Mucosa of descending colon (tissue), 3 donors: ENCODE measurements at regions not wholly inside any gene's neighbourhood (a gene's known extent, or its start where the extent isn't known, plus 50 kb on each side); places are given as distances from the start of the nearest gene placed in this dataset.
A peak's percentile ranks its signal among the peaks of the same experiment; 100 is the strongest.

Experiments
- ATAC-seq: fragments of 200-7000 bp; cut with Tn5 transposase; one replicate; pipeline ENCODE4 v1.9.1; 2020; ENCODE audit warnings: mild to moderate bottlenecking, moderate library complexity
- DNase-seq, 3 donors: peaks; one replicate each; pipeline ENCODE4 v3.0.0-alpha.2; 2020
- H3K36me3 ChIP-seq: fragments of 200-600 bp; one replicate; pipeline ENCODE4 v1.8.0; 2021; ENCODE audit warnings: low read depth, mild to moderate bottlenecking
- H3K4me1 ChIP-seq: fragments of 200-600 bp; one replicate; pipeline ENCODE4 v1.8.0; 2021; ENCODE audit warnings: low read depth, mild to moderate bottlenecking
- H3K4me3 ChIP-seq: fragments of 200-600 bp; one replicate; pipeline ENCODE4 v1.8.0; 2021; ENCODE audit warnings: mild to moderate bottlenecking
- H3K9me3 ChIP-seq: fragments of 200-600 bp; one replicate; pipeline ENCODE4 v1.8.0; 2021; ENCODE audit warnings: mild to moderate bottlenecking
- CTCF ChIP-seq: fragments of 200-600 bp; IDR thresholded peaks from one replicate; pipeline ENCODE4 v1.8.0; 2022; ENCODE audit warnings: antibody characterized with exemption, mild to moderate bottlenecking
- intact Hi-C, 2 donors: fragments of 100-400 bp; cut with DNase I in 1 of 2; cut with micrococcal nuclease in 1 of 2; formaldehyde crosslinking; loops; one replicate each; pipeline versions ENCODE4 v1.11.0 to v1.11.1; 2022; cut with DNase I, micrococcal nuclease
- donor health status: DM: no; HTN: no; CAD: no; lungs with moderate emphysema.
- donor health status: DM: no; HTN: no; CAD: no.
- donor health status: DM: no; HTN: yes; CAD: no.

GRCh38 chr3:99108508-99108907 lies 207.0 kb upstream of the DCBLD2 start:
- Histone ChIP-seq H3K9me3 (no peaks in the 10 kb centered on the region), H3K4me3 (no peak overlapping the region), H3K36me3 (no peaks in the 10 kb centered on the region), H3K4me1 (no peaks in the 10 kb centered on the region)
- ATAC-seq (no peak), DNase-seq (no peak)
- intact Hi-C loops, result no loop called here
- no peak for TF ChIP-seq CTCF

GRCh38 chr3:99094606-99095005 lies 193.1 kb upstream of the DCBLD2 start:
- TF ChIP-seq CTCF, result no peak

GRCh38 chr3:99087277-99087676 lies 185.8 kb upstream of the DCBLD2 start:
- TF ChIP-seq CTCF, result no peak
- ATAC-seq, result no peak

More at GRCh38 chr3:99094606-99095005, 193.1 kb upstream of the DCBLD2 start:
- H3K4me3 ChIP-seq, result no peak overlapping the region
- H3K9me3 ChIP-seq, result no peaks in the 10 kb centered on the region
- intact Hi-C loops, result no loop called here
- ATAC-seq (no peak), DNase-seq (no peak)
- H3K4me1 ChIP-seq, result no peaks in the 10 kb centered on the region
- H3K36me3 ChIP-seq, result no peaks in the 10 kb centered on the region

GRCh38 chr3:99084826-99085225 lies 183.3 kb upstream of the DCBLD2 start:
- Histone ChIP-seq H3K36me3 (no peaks in the 10 kb centered on the region), H3K9me3 (no peaks in the 10 kb centered on the region), H3K4me1 (no peaks in the 10 kb centered on the region), H3K4me3 (no peak overlapping the region)
- DNase-seq, result no peak
- TF ChIP-seq CTCF, result no peak
- intact Hi-C loops, result no loop called here
- peak; percentile 84 for ATAC-seq

More at GRCh38 chr3:99087277-99087676, 185.8 kb upstream of the DCBLD2 start:
- no peaks in the 10 kb centered on the region for H3K9me3 ChIP-seq
- no peak for DNase-seq
- no peaks in the 10 kb centered on the region for H3K36me3 ChIP-seq
- intact Hi-C loops, result no loop called here
- no peaks in the 10 kb centered on the region for H3K4me1 ChIP-seq
- H3K4me3 ChIP-seq, result no peak overlapping the region

- intact Hi-C loops, result no loop called here
- H3K9me3 ChIP-seq, result no peaks in the 10 kb centered on the region
- H3K4me1 ChIP-seq, result no peaks in the 10 kb centered on the region
- DNase-seq (no peak), ATAC-seq (no peak)
- no peaks in the 10 kb centered on the region for H3K36me3 ChIP-seq
- no peak overlapping the region for H3K4me3 ChIP-seq
- no peak for TF ChIP-seq CTCF
Observed at GRCh38 chr3:99084156-99084555, 182.7 kb upstream of the DCBLD2 start.

GRCh38 chr3:99071096-99071495 lies 169.6 kb upstream of the DCBLD2 start:
- H3K36me3 ChIP-seq, result no peaks in the 10 kb centered on the region
- ATAC-seq (no peak), DNase-seq (no peak)
- H3K4me3 ChIP-seq, result no peak overlapping the region
- H3K9me3 ChIP-seq, result no peaks in the 10 kb centered on the region
- no peaks in the 10 kb centered on the region for H3K4me1 ChIP-seq
- TF ChIP-seq CTCF, result no peak
- intact Hi-C loops, result no loop called here
